Lower lobe of right lung (tissue), 2 donors: ENCODE measurements at regions not wholly inside any gene's neighbourhood (a gene's known extent, or its start where the extent isn't known, plus 50 kb on each side); places are given as distances from the start of the nearest gene placed in this dataset.

ENCODE experiments used
- ATAC-seq, 2 donors: fragments of 200-7000 bp; cut with Tn5 transposase; one replicate each; pipeline ENCODE4 v1.9.1; 2020 to 2022; ENCODE audit warnings: mild to moderate bottlenecking in 2 of 2, moderate library complexity in 2 of 2
- DNase-seq: peaks from one replicate; pipeline ENCODE4 v3.0.0-alpha.2; 2020
- H3K27ac ChIP-seq: fragments of 200-600 bp; one replicate; pipeline ENCODE4 v1.8.0; 2022
- H3K27me3 ChIP-seq: fragments of 200-600 bp; one replicate; pipeline ENCODE4 v1.8.0; 2022; ENCODE audit warnings: low read depth
- H3K36me3 ChIP-seq: fragments of 200-600 bp; one replicate; pipeline ENCODE4 v1.8.0; 2022; ENCODE audit warnings: mild to moderate bottlenecking
- H3K4me1 ChIP-seq: fragments of 200-600 bp; one replicate; pipeline ENCODE4 v1.8.0; 2022
- H3K4me3 ChIP-seq: fragments of 200-600 bp; one replicate; pipeline ENCODE4 v1.8.0; 2022; ENCODE audit warnings: mild to moderate bottlenecking
- H3K9me3 ChIP-seq: fragments of 200-600 bp; one replicate; pipeline ENCODE4 v1.8.0; 2022
- CTCF ChIP-seq: fragments of 200-600 bp; IDR thresholded peaks from one replicate; pipeline ENCODE4 v1.8.0; 2022; ENCODE audit warnings: antibody characterized with exemption, mild to moderate bottlenecking
- intact Hi-C: fragments of 100-400 bp; cut with DNase I; formaldehyde crosslinking; loops from one replicate; pipeline ENCODE4 v1.11.0; 2022
- donor health status: DM: no; HTN: yes; CAD: no; lungs with severe emphysema.

GRCh38 chr2:198490748-198491147 lies 686.4 kb downstream of the PLCL1 start:
- Histone ChIP-seq H3K27ac (no peak overlapping the region), H3K4me1 (no peaks in the 10 kb centered on the region), H3K9me3 (no peaks in the 10 kb centered on the region), H3K36me3 (no peaks in the 10 kb centered on the region), H3K27me3 (no peaks in the 10 kb centered on the region), H3K4me3 (no peak overlapping the region)
- no peak for TF ChIP-seq CTCF
- intact Hi-C loops: no loop called here
- no peak for ATAC-seq
- no peak for DNase-seq

- ATAC-seq: no peak
- H3K27me3 ChIP-seq: no peaks in the 10 kb centered on the region
- H3K4me3 ChIP-seq: no peak overlapping the region
- no peak for TF ChIP-seq CTCF
- no peak overlapping the region for H3K27ac ChIP-seq
- no peak for DNase-seq
- H3K9me3 ChIP-seq: no peaks in the 10 kb centered on the region
- intact Hi-C loops: no loop called here
- no peaks in the 10 kb centered on the region for H3K36me3 ChIP-seq
- no peaks in the 10 kb centered on the region for H3K4me1 ChIP-seq
These were observed 684.6 kb downstream of the PLCL1 start for GRCh38 chr2:198488964-198489363.

GRCh38 chr2:198483051-198483450 lies 678.7 kb downstream of the PLCL1 start:
- Histone ChIP-seq H3K27ac (no peak overlapping the region), H3K9me3 (no peaks in the 10 kb centered on the region), H3K27me3 (no peaks in the 10 kb centered on the region), H3K36me3 (no peaks in the 10 kb centered on the region), H3K4me1 (no peaks in the 10 kb centered on the region), H3K4me3 (no peak overlapping the region)
- intact Hi-C loops: no loop called here
- DNase-seq: no peak
- no peak for ATAC-seq
- TF ChIP-seq CTCF: no peak

GRCh38 chr2:198479065-198479464 lies 674.7 kb downstream of the PLCL1 start:
- intact Hi-C loops: no loop called here
- ATAC-seq: no peak
- DNase-seq: no peak
- Histone ChIP-seq H3K27ac (no peak overlapping the region), H3K27me3 (no peaks in the 10 kb centered on the region), H3K4me3 (no peak overlapping the region), H3K36me3 (no peaks in the 10 kb centered on the region), H3K9me3 (no peaks in the 10 kb centered on the region), H3K4me1 (no peaks in the 10 kb centered on the region)
- no peak for TF ChIP-seq CTCF

GRCh38 chr2:198478361-198478760 lies 674.0 kb downstream of the PLCL1 start:
- TF ChIP-seq CTCF: no peak
- no peak overlapping the region for H3K27ac ChIP-seq
- DNase-seq (no peak), ATAC-seq (no peak)
- H3K4me1 ChIP-seq: no peaks in the 10 kb centered on the region
- intact Hi-C loops: no loop called here
- H3K36me3 ChIP-seq: no peaks in the 10 kb centered on the region
- no peak overlapping the region for H3K4me3 ChIP-seq
- H3K27me3 ChIP-seq: no peaks in the 10 kb centered on the region
- H3K9me3 ChIP-seq: no peaks in the 10 kb centered on the region

- Histone ChIP-seq H3K36me3 (no peaks in the 10 kb centered on the region), H3K4me1 (no peaks in the 10 kb centered on the region), H3K9me3 (no peaks in the 10 kb centered on the region), H3K27me3 (no peaks in the 10 kb centered on the region), H3K27ac (no peak overlapping the region), H3K4me3 (no peak overlapping the region)
- DNase-seq: no peak
- intact Hi-C loops: no loop called here
- TF ChIP-seq CTCF: no peak
- no peak for ATAC-seq
These were observed 671.6 kb downstream of the PLCL1 start for GRCh38 chr2:198476007-198476406.
